HEK293 (cell line): ENCODE measurements at regions not wholly inside any gene's neighbourhood (a gene's known extent, or its start where the extent isn't known, plus 50 kb on each side); places are given as distances from the start of the nearest gene placed in this dataset.

ENCODE experiments used
- CTCF ChIA-PET: fragments of 350-600 bp; formaldehyde crosslinking; extraction: SDS; loops from one replicate; lab custom pipeline; 2021; ENCODE audit warnings: antibody characterized with exemption; lab: Yijun Ruan, JAX
- POLR2A ChIA-PET: fragments of 300-600 bp; formaldehyde crosslinking; extraction: SDS; loops from one replicate; lab custom pipeline; 2020; ENCODE audit warnings: antibody characterized with exemption, inconsistent platforms; lab: Yijun Ruan, JAX
- H3K27ac ChIP-seq: fragments of 200-500 bp; sonication (Bioruptor generic); 2 replicates; pipeline ENCODE4 v1.5.1; 2014; ENCODE audit warnings: low read depth, low read length, control low read depth, inconsistent platforms; ENCODE audit errors: extremely low read depth
- H3K36me3 ChIP-seq, 2 experiments: fragments of 200-500 bp in 1 of 2; sonication (Bioruptor generic) in 1 of 2; 1 replicate in 1 of 2; 2 replicates in 1 of 2; pipeline ENCODE4 v1.5.1; 2014 to 2017; ENCODE audit warnings: inconsistent platforms in 2 of 2, low read length in 2 of 2; ENCODE audit not compliant: control insufficient read depth in 2 of 2, insufficient read depth in 1 of 2
- H3K4me1 ChIP-seq: fragments of 200-500 bp; sonication (Bioruptor generic); 2 replicates; pipeline ENCODE4 v1.5.1; 2014; ENCODE audit warnings: mild to moderate bottlenecking, low read length, inconsistent platforms; ENCODE audit not compliant: control insufficient read depth, insufficient read depth
- H3K4me3 ChIP-seq: 2 replicates; pipeline ENCODE4 v1.5.1; 2011; ENCODE audit warnings: low read depth, mild to moderate bottlenecking, control low read depth, low read length, moderate library complexity
- H3K9me3 ChIP-seq: fragments of 200-500 bp; sonication (Bioruptor generic); 2 replicates; pipeline ENCODE4 v1.5.1; 2014; ENCODE audit warnings: low read depth, low read length, inconsistent platforms; ENCODE audit not compliant: control insufficient read depth, insufficient read depth
- BCL11A ChIP-seq: fragments of 450-650 bp; formaldehyde crosslinking; IDR thresholded peaks from 2 replicates; pipeline ENCODE4 v1.5.1; 2016; ENCODE audit warnings: low read depth, missing biosample characterization, missing genetic modification characterization
- CTCF ChIP-seq: fragments of 450-650 bp; formaldehyde crosslinking; IDR thresholded peaks from 2 replicates; pipeline ENCODE4 v1.5.1; 2016; ENCODE audit warnings: missing biosample characterization, missing genetic modification characterization
- GLIS2 ChIP-seq: fragments of 450-650 bp; formaldehyde crosslinking; IDR thresholded peaks from 2 replicates; pipeline ENCODE4 v1.5.1; 2016; ENCODE audit warnings: missing biosample characterization, missing genetic modification characterization
- PRDM1 ChIP-seq: fragments of 450-650 bp; formaldehyde crosslinking; IDR thresholded peaks from 2 replicates; pipeline ENCODE4; 2016; ENCODE audit warnings: missing biosample characterization, missing genetic modification characterization
- SALL2 ChIP-seq: fragments of 450-650 bp; formaldehyde crosslinking; IDR thresholded peaks from 2 replicates; pipeline ENCODE4 v1.5.0; 2017; ENCODE audit warnings: missing biosample characterization, mild to moderate bottlenecking, missing genetic modification characterization, borderline replicate concordance
- SETDB1 ChIP-seq: IDR thresholded peaks from one replicate; pipeline ENCODE4 v1.6.1; 2017; ENCODE audit warnings: mild to moderate bottlenecking, low read length, moderate library complexity, mixed read lengths; ENCODE audit not compliant: insufficient read length
- SP2 ChIP-seq: fragments of 450-650 bp; formaldehyde crosslinking; IDR thresholded peaks from 2 replicates; pipeline ENCODE4 v1.5.1; 2016; ENCODE audit warnings: missing biosample characterization, missing genetic modification characterization
- SP3 ChIP-seq: fragments of 450-650 bp; formaldehyde crosslinking; IDR thresholded peaks from 2 replicates; pipeline ENCODE4 v1.5.1; 2016; ENCODE audit warnings: missing biosample characterization, missing genetic modification characterization
- ZFP69B ChIP-seq: fragments of 450-650 bp; formaldehyde crosslinking; IDR thresholded peaks from 2 replicates; pipeline ENCODE4 v1.5.1; 2016; ENCODE audit warnings: missing biosample characterization, missing genetic modification characterization
- ZNF121 ChIP-seq: fragments of 450-650 bp; formaldehyde crosslinking; IDR thresholded peaks from 2 replicates; pipeline ENCODE4 v1.5.1; 2016; ENCODE audit warnings: missing biosample characterization, missing genetic modification characterization
- ZNF148 ChIP-seq: fragments of 450-650 bp; formaldehyde crosslinking; IDR thresholded peaks from 2 replicates; pipeline ENCODE4 v1.5.0; 2017; ENCODE audit warnings: missing biosample characterization, missing genetic modification characterization, borderline replicate concordance
- ZNF184 ChIP-seq: fragments of 450-650 bp; IDR thresholded peaks from 2 replicates; pipeline ENCODE4 v1.5.1; 2018; ENCODE audit warnings: missing biosample characterization, mild to moderate bottlenecking, missing genetic modification characterization
- ZNF211 ChIP-seq: fragments of 450-650 bp; formaldehyde crosslinking; IDR thresholded peaks from 2 replicates; pipeline ENCODE4 v1.5.1; 2016; ENCODE audit warnings: low read depth, missing biosample characterization, missing genetic modification characterization
- ZNF341 ChIP-seq: fragments of 450-650 bp; formaldehyde crosslinking; IDR thresholded peaks from 2 replicates; pipeline ENCODE4; 2016; ENCODE audit warnings: low read depth, missing biosample characterization, missing genetic modification characterization
- ZNF350 ChIP-seq: fragments of 450-650 bp; formaldehyde crosslinking; IDR thresholded peaks from 2 replicates; pipeline ENCODE4 v1.5.0; 2017; ENCODE audit warnings: missing biosample characterization, mild to moderate bottlenecking, missing genetic modification characterization
- ZNF658 ChIP-seq: fragments of 450-650 bp; formaldehyde crosslinking; IDR thresholded peaks from 2 replicates; pipeline ENCODE4; 2016; ENCODE audit warnings: missing biosample characterization, missing genetic modification characterization
- ZNF670 ChIP-seq: fragments of 450-650 bp; formaldehyde crosslinking; IDR thresholded peaks from 2 replicates; pipeline ENCODE4 v1.5.1; 2016; ENCODE audit warnings: missing biosample characterization, missing genetic modification characterization, low read depth
- ZNF677 ChIP-seq: fragments of 450-650 bp; IDR thresholded peaks from 2 replicates; pipeline ENCODE4 v1.5.0; 2018; ENCODE audit warnings: missing biosample characterization, mild to moderate bottlenecking, missing genetic modification characterization, moderate library complexity
- ZNF701 ChIP-seq: fragments of 450-650 bp; formaldehyde crosslinking; IDR thresholded peaks from 2 replicates; pipeline ENCODE4 v1.5.1; 2016; ENCODE audit warnings: missing biosample characterization, missing genetic modification characterization
- ZNF768 ChIP-seq: fragments of 450-650 bp; formaldehyde crosslinking; IDR thresholded peaks from 2 replicates; pipeline ENCODE4 v1.5.1; 2018; ENCODE audit warnings: missing biosample characterization, mild to moderate bottlenecking, missing genetic modification characterization
- ZSCAN16 ChIP-seq: fragments of 450-650 bp; formaldehyde crosslinking; IDR thresholded peaks from 2 replicates; pipeline ENCODE4 v1.5.1; 2016; ENCODE audit warnings: missing biosample characterization, missing genetic modification characterization
- TF ChIP-seq, protein P1 (sequence below): fragments of 450-650 bp; formaldehyde crosslinking; IDR thresholded peaks from 2 replicates; pipeline ENCODE4 v1.5.1; 2016; ENCODE audit warnings: missing biosample characterization, missing genetic modification characterization
- TF ChIP-seq, protein P2 (sequence below): fragments of 450-650 bp; formaldehyde crosslinking; conservative IDR thresholded peaks from 2 replicates; pipeline ENCODE4 v1.5.1; 2016; ENCODE audit warnings: low read depth, missing biosample characterization, missing genetic modification characterization

DNA sequence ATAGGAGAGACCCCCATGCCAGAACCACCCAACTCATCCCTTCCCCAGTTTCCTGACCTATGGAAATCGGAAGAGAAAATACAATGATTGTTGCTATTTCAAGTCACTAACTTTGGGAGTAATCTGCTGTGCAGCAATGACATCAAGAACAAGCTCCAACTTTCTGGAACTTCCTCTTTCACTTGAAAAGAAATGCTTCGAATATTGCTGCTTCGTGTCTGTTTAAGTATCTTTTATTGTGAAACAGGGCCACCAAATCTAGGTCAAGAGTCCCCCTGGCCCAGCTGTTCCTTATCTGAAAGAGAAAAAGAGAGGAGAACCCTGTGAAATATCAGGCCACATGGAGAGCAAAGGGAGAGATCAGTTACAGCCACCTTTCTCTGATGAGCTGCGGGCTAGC, 59.4 kb upstream of the DNAH5 start:
- H3K36me3 ChIP-seq, result no peaks in the 10 kb centered on the region
- no peak overlapping the region for H3K27ac ChIP-seq
- H3K4me3 ChIP-seq, result no peak overlapping the region
- POLR2A ChIA-PET, result interaction anchor here (1.6 kb wide), 1 partner anchor 20 kb away, joined by 3 read pairs; no protein-coding TSS in a partner anchor
- H3K4me1 ChIP-seq, result 0 out of 2 replicates have a peak, but pooled peaks cover 2% of the 10 kb centered on the region
- TF ChIP-seq SP2, result no peak
- TF ChIP-seq BCL11A (tag by site-specific recombination), result no peak
- CTCF ChIA-PET, result interaction anchor here (0.9 to 1.3 kb wide), 2 partner anchors 9 to 11 kb away, joined by 3 to 4 read pairs; no protein-coding TSS in a partner anchor
- H3K9me3 ChIP-seq, result no peaks in the 10 kb centered on the region

DNA sequence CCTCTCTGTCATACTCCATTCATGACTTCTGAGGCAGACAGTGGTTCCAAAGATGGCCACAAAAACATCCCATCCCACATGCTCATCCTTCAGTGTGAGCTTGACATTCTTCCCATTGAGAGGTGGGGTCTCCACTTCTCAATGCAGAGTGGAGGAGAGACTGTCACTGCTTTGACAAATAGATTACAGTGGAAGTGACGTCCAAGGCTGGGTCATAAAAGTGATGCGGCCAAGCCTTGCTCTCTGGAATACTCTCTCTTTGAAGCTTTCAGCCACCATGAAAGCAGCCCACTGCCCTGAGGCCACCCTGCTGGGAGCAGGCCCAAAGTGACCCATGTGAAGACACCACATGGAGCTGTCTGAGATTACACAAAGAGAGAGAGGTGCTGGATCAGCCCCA, 59.0 kb upstream of the DNAH5 start:
- H3K9me3 ChIP-seq, result no peaks in the 10 kb centered on the region
- no peaks in the 10 kb centered on the region for H3K4me1 ChIP-seq
- no peaks in the 10 kb centered on the region for H3K36me3 ChIP-seq
- no peak overlapping the region for H3K27ac ChIP-seq
- POLR2A ChIA-PET, result no interaction called here
- no peak overlapping the region for H3K4me3 ChIP-seq
- CTCF ChIA-PET, result interaction anchor here (0.6 to 1.3 kb wide), 3 partner anchors 9 to 29 kb away, joined by 3 to 4 read pairs (median 3); no protein-coding TSS in a partner anchor
- TF ChIP-seq SETDB1 (peak; percentile 25), ZNF677 (no peak), ZNF350 (tag by site-specific recombination) (peak; percentile 99), ZNF148 (tag by site-specific recombination) (no peak), GLIS2 (no peak), PRDM1 (tag by site-specific recombination) (no peak), ZNF670 (tag by site-specific recombination) (no peak), ZNF121 (no peak), SALL2 (tag by site-specific recombination) (no peak), ZSCAN16 (tag by site-specific recombination) (no peak)
- TF ChIP-seq, protein P1, sequence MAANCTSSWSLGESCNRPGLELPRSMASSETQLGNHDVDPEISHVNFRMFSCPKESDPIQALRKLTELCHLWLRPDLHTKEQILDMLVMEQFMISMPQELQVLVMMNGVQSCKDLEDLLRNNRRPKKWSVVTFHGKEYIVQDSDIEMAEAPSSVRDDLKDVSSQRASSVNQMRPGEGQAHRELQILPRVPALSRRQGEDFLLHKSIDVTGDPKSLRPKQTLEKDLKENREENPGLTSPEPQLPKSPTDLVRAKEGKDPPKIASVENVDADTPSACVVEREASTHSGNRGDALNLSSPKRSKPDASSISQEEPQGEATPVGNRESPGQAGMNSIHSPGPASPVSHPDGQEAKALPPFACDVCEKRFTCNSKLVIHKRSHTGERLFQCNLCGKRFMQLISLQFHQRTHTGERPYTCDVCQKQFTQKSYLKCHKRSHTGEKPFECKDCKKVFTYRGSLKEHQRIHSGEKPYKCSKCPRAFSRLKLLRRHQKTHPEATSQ (tag by site-specific recombination), result no peak

- ChIA-PET CTCF (interaction anchor here (1.0 kb wide), 1 partner anchor 11 kb away, joined by 4 read pairs; no protein-coding TSS in a partner anchor), POLR2A (no interaction called here)
- H3K4me1 ChIP-seq, result no peaks in the 10 kb centered on the region
- peaks cover 2% of the 10 kb centered on the region; the same call in 1 of the 2 replicates for H3K9me3 ChIP-seq
- no peaks in the 10 kb centered on the region for H3K36me3 ChIP-seq
- no peak overlapping the region for H3K27ac ChIP-seq
- no peak overlapping the region for H3K4me3 ChIP-seq
- TF ChIP-seq ZNF184 (tag by site-specific recombination) (no peak), ZNF658 (tag by site-specific recombination) (no peak), CTCF (tag by site-specific recombination) (no peak), SP3 (tag by site-specific recombination) (no peak), ZNF701 (tag by site-specific recombination) (no peak), ZNF341 (tag by site-specific recombination) (no peak), ZFP69B (tag by site-specific recombination) (no peak), ZNF768 (no peak), ZNF211 (no peak)
- TF ChIP-seq, protein P2, sequence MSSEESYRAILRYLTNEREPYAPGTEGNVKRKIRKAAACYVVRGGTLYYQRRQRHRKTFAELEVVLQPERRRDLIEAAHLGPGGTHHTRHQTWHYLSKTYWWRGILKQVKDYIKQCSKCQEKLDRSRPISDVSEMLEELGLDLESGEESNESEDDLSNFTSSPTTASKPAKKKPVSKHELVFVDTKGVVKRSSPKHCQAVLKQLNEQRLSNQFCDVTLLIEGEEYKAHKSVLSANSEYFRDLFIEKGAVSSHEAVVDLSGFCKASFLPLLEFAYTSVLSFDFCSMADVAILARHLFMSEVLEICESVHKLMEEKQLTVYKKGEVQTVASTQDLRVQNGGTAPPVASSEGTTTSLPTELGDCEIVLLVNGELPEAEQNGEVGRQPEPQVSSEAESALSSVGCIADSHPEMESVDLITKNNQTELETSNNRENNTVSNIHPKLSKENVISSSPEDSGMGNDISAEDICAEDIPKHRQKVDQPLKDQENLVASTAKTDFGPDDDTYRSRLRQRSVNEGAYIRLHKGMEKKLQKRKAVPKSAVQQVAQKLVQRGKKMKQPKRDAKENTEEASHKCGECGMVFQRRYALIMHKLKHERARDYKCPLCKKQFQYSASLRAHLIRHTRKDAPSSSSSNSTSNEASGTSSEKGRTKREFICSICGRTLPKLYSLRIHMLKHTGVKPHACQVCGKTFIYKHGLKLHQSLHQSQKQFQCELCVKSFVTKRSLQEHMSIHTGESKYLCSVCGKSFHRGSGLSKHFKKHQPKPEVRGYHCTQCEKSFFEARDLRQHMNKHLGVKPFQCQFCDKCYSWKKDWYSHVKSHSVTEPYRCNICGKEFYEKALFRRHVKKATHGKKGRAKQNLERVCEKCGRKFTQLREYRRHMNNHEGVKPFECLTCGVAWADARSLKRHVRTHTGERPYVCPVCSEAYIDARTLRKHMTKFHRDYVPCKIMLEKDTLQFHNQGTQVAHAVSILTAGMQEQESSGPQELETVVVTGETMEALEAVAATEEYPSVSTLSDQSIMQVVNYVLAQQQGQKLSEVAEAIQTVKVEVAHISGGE (tag by site-specific recombination), result no peak
Measured at GRCh38 chr5:13998254-13998653, 53.8 kb upstream of the DNAH5 start.
